SK-MEL-5 (cell line): ENCODE measurements at regions not wholly inside any gene's neighbourhood (a gene's known extent, or its start where the extent isn't known, plus 50 kb on each side); places are given as distances from the start of the nearest gene placed in this dataset.

Source experiments
- DNase-seq: peaks from one replicate; pipeline ENCODE4 v3.0.0-alpha.2; 2016; ENCODE audit warnings: low read depth, low spot score
- in situ Hi-C: cut with HindIII; loops from 2 replicates; pipeline ENCODE4 v1.10.0; 2016; ENCODE audit warnings: low sequenced_read_pairs, high pct_unique_total_duplicates, low pct_unique_long_range_greater_than_20kb

- in situ Hi-C loops = no loop called here
- no peak for DNase-seq
Measured at GRCh38 chr12:59839514-59839913, 243.7 kb downstream of the SLC16A7 start.

- in situ Hi-C loops = no loop called here
- no peak for DNase-seq
Measured at GRCh38 chr12:59843260-59843843, 247.5 kb downstream of the SLC16A7 start.

DNA sequence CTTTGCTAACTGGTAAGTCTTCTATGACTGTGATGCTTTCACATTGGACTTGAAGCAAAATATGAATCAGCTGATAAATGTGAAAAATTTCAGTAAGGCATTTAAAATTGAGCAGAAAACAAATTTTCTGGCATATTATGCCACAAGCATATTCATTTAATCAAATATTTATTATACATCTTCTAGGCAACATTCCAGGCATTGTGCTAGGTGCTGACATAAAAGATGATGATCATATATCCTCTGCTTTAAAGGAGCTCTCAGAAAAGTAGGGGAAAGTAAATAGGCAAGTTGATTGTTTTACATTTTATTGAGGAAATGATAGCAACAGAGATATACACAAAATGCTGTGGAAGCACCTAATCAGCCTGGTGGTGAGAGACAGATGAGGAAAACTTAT is 248.9 kb downstream of the SLC16A7 start:
- DNase-seq = no peak
- in situ Hi-C loops = no loop called here

- DNase-seq = no peak
- in situ Hi-C loops = no loop called here
Measured at GRCh38 chr12:59845293-59845692, 249.5 kb downstream of the SLC16A7 start.

GRCh38 chr12:59847127-59847526 is 251.3 kb downstream of the SLC16A7 start:
- in situ Hi-C loops = no loop called here
- DNase-seq = no peak

DNA sequence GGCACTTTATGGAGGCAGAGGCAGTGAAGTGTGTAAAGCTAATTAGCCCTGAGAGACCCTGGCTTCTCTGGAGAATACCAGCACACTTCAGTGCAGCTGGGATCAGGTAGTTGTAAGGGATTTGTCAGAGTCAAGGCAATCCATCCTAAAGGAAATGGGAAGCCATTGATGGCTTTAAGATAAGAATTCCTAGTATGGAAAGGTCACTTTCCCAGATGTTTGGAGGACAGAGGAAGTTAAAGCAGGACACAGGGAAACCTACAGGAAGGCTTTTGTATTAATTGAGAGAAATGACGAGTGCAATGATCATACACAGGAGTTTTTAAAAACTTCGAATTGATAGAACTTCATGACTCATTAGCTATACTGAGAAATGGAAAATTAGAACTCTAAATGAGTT is 254.4 kb downstream of the SLC16A7 start:
- no peak for DNase-seq

DNA sequence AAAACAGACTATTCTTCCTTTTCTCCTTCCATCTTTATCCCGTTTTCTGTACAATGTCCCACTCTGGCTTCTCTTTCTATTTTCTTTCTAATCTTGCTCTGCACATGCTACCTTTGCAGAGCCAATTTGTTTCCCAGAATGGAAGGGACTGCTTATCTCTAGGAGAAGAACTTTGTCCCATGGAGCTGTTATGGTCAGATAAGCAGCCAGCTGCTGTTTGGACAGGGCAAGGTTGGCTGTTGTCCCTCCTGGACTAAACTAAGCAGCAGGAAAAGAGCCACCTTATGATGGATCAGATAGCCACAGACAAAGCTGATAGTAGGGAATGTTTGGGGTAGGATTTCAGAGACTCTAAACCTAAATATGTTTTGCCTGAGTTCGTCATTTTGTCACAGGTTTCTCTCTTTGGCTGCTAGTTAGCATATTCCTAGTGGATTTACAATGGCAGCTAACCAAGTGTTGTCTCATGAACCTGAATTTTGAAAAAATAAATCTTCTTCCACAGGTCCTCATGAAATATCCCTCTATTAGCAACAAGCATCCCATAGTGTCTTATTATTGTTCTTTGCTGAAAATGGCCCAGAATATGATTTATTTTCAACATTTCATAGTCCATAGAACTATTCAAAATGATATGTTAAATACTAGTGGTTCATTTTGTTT is 262.8 kb downstream of the SLC16A7 start:
- DNase-seq = no peak
- in situ Hi-C loops = no loop called here

More for the DNA sequence above, 254.4 kb downstream of the SLC16A7 start:
- in situ Hi-C loops = no loop called here

GRCh38 chr12:59859171-59859510 is 263.3 kb downstream of the SLC16A7 start:
- in situ Hi-C loops = no loop called here
- DNase-seq = no peak

DNA sequence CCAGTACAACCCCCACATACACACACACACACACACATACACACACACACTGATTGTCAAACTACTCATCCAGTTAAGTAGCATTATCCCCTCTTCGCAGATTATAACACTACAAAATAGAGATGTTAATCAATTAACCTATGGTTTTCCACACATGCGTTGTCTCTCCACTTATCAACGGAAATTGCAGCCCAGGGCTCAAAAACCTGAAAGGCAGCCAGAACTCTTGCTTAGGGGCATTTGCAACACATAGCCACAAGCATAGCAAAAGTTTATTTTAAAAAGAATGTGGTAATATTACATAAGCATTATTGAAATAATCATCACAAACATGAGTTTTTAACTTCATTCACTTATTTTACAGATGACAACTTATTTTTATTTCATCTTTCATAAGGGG is 265.8 kb downstream of the SLC16A7 start:
- no peak for DNase-seq
- in situ Hi-C loops = no loop called here

- in situ Hi-C loops = no loop called here
- no peak for DNase-seq
Measured at GRCh38 chr12:59867055-59867454, 271.2 kb downstream of the SLC16A7 start.

- DNase-seq = no peak
- in situ Hi-C loops = no loop called here
Measured at GRCh38 chr12:59867689-59868088, 271.9 kb downstream of the SLC16A7 start.

- in situ Hi-C loops = no loop called here
- DNase-seq = no peak
Measured at GRCh38 chr12:59871779-59872178, 275.9 kb downstream of the SLC16A7 start.

DNA sequence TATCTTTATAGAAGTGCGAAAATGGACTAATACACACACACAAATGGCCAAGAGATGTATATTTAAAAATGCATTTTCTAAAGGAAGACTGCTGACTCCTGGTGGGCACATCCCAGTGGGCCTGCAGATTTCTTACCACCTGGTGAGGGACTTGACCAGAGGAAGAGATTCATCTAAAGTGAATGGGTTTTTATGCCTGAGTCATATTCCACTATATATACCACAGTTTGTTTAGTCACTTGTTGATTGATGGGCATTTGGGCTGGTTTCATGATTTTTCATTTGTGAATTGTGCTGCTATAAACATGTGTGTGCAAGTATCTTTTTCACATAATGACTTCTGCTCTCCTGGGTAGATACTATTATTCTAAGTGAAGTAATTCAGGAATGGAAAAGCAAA is 277.3 kb downstream of the SLC16A7 start:
- in situ Hi-C loops = no loop called here
- no peak for DNase-seq

GRCh38 chr12:59874781-59875180 is 279.0 kb downstream of the SLC16A7 start:
- in situ Hi-C loops = no loop called here
- DNase-seq = no peak

DNA sequence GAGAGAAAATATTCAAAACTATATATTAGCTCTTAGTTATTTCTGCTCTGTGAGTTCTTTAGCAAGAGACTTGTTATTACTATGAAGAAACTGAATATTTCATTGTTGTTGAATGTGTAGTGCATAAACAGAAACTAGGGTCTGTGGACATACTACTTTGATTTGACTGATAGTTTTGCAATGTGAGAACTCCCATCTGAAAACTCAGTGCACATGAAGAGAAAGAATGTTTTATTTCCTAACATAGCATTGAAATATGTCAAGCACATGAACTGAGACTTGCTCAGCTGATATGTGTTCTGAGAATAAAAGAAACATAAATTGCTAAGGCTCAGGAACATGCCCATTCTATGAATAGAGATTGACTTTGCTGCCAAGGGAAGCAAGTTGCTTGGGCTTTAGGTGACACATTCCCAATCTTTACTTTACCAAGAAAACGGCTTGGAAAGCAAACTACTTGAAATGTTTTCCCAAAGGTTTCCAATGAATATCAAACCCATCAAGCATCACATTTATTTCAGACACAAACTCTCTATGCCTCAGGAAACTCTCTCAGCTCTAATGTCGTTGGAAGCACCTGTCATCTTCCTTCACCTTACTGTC is 290.4 kb downstream of the SLC16A7 start:
- in situ Hi-C loops = no loop called here
- DNase-seq = no peak

GRCh38 chr12:59887178-59887577 is 291.3 kb downstream of the SLC16A7 start:
- DNase-seq = no peak
- in situ Hi-C loops = no loop called here

DNA sequence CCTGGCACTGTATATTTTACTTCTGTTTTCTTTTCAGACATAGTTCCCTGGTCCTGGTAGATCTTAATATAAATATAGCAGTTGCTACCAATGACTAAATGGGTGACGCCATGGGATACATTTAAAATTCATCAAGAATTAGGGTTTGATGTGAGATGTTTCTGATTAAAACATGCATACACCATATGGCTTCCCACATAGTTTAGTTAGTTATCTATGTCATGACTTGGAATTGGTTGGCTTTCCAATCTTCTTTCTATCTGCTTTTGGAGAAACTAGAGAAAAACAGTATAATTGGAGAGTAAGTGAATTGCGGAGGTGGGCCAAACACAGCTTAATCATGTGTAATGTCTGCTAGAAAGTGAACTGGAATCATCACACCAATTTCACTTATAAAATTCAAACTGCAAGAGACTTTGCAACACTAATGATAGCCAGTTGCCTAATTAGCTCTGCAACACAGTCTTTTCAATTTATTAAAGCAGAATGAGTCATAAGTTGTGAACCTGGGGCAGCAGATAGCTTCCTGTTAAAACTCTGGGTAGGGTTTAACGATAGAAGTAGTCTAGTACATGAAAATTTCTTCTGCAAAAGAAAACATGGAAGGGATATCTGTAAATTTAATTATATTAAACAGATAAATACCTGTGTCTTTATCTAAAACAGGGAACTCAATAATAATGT is 295.2 kb downstream of the SLC16A7 start:
- in situ Hi-C loops = no loop called here
- DNase-seq = no peak

- no peak for DNase-seq
- in situ Hi-C loops = no loop called here
Measured at GRCh38 chr12:59895166-59895775, 299.4 kb downstream of the SLC16A7 start.
